ENCODE measurements at regions not wholly inside any gene's neighbourhood (a gene's known extent, or its start where the extent isn't known, plus 50 kb on each side); places are given as distances from the start of the nearest gene placed in this dataset.

- TF ChIP-seq CTCF (conservative IDR thresholded peaks at IDR 0.05; ENCODE audit: low read length) (no peak), EZH2phosphoT487 (IDR thresholded peaks at IDR 0.05; ENCODE audit: borderline replicate concordance) (no peak)
Measured at GRCh38 chr4:112767386-112767785, 130.4 kb downstream of the LARP7 start.
